ENCODE measurements at regions not wholly inside any gene's neighbourhood (a gene's known extent, or its start where the extent isn't known, plus 50 kb on each side); places are given as distances from the start of the nearest gene placed in this dataset.
"Not testable (repeated sequence)": the region's sequence is repeated elsewhere in the genome, so short reads cannot be mapped to it uniquely, and the experiment has no call there.

DNA sequence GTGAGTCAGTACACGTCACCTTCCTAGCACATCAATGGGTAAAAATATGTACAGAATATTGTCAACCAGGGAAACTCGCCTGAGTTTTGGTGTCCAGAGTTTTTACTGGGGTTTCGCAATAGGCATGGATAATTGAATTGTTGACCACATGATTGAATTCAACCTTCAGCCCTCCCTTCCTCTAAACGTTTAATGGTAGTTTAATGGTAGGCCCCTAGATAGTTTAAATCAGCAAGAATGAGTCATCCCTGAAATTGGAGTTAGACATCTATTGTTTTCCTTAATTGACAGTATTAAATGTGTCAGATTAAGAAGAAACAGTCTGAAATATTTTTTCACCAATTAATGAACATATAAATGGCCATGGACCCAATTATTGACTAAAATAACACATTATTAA lies 57.8 kb upstream of the CACNA2D1 start:
- H3K4me1 Mint-ChIP-seq = no peaks in the 10 kb centered on the region
- no peaks in the 10 kb centered on the region for H3K9me3 ChIP-seq
- POLR2A ChIA-PET = no interaction called here
- no peak overlapping the region for H3K27ac ChIP-seq (ENCODE audit: low read length)
- no peak overlapping the region for H3K4me3 Mint-ChIP-seq
- H3K4me1 ChIP-seq (ENCODE audit: control insufficient read depth in 1 of 2, extremely low read depth in 1 of 2, insufficient read depth in 2 of 2, low read length in 2 of 2) = no peaks in the 10 kb centered on the region
- no CpG with 5 or more reads among the region's 4 CpGs for WGBS (ENCODE audit: insufficient coverage)
- H3K9me3 Mint-ChIP-seq = peaks cover 13 to 18% (median 15%) of the 10 kb centered on the region in 3 donors
- CTCF ChIA-PET = no interaction called here
- H3K36me3 ChIP-seq (ENCODE audit: control insufficient read depth in 2 of 2, extremely low read depth in 1 of 2, insufficient read depth in 1 of 2, low read length in 1 of 2) = no peaks in the 10 kb centered on the region
- no peaks in the 10 kb centered on the region for H3K27me3 ChIP-seq (replicated peaks in 1 of 2; ENCODE audit: control insufficient read depth in 2 of 2, extremely low read depth in 1 of 2, insufficient read depth in 2 of 2, low read length in 1 of 2)
- ATAC-seq (replicated peaks in 1 of 4) (no peak), DNase-seq (no peak)
- no peak overlapping the region for H3K4me3 ChIP-seq (ENCODE audit: control insufficient read depth in 1 of 2, extremely low read depth in 1 of 2, low read length in 1 of 2)
- no peak overlapping the region for H3K27ac Mint-ChIP-seq
- H3K27me3 Mint-ChIP-seq = no peaks in the 10 kb centered on the region
- no peaks in the 10 kb centered on the region for H3K36me3 Mint-ChIP-seq

DNA sequence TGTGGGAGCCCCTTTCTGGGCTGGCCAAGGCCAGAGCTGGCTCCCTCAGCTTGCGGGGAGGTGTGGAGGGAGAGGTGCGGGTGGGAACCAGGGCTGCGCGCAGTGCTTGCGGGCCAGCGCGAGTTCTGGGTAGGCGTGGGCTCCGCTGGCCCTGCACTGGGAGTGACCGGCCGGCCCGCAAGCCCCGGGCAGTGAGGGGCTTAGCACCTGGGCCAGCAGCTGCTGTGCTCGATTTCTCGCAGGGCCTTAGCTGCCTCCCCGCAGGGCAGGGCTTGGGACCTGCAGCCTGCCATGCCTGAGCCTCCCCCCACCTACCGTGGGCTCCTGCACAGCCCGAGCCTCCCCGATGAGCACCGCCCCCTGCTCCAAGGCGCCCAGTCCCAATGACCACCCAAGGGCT lies 56.0 kb upstream of the CACNA2D1 start:
- H3K4me1 Mint-ChIP-seq, H3K4me3 Mint-ChIP-seq: not testable (repeated sequence)
- 92% methylated on average over 21 of the region's 21 CpGs for WGBS (ENCODE audit: insufficient coverage)

GRCh38 chr7:82494420-82494819 lies 50.8 kb upstream of the CACNA2D1 start:
- ChIA-PET CTCF (no interaction called here), POLR2A (no interaction called here)
- H3K27ac Mint-ChIP-seq = no peak overlapping the region
- no peak overlapping the region for H3K4me3 Mint-ChIP-seq
- no peak for ATAC-seq (replicated peaks in 1 of 4)
- Histone ChIP-seq H3K36me3 (ENCODE audit: control insufficient read depth in 2 of 2, extremely low read depth in 1 of 2, insufficient read depth in 1 of 2, low read length in 1 of 2) (no peaks in the 10 kb centered on the region), H3K27me3 (replicated peaks in 1 of 2; ENCODE audit: control insufficient read depth in 2 of 2, extremely low read depth in 1 of 2, insufficient read depth in 2 of 2, low read length in 1 of 2) (no peaks in the 10 kb centered on the region), H3K9me3 (no peaks in the 10 kb centered on the region), H3K4me1 (ENCODE audit: control insufficient read depth in 1 of 2, extremely low read depth in 1 of 2, insufficient read depth in 2 of 2, low read length in 2 of 2) (no peaks in the 10 kb centered on the region), H3K27ac (ENCODE audit: low read length) (no peak overlapping the region), H3K4me3 (ENCODE audit: control insufficient read depth in 1 of 2, extremely low read depth in 1 of 2, low read length in 1 of 2) (no peak overlapping the region)
- no peaks in the 10 kb centered on the region for H3K27me3 Mint-ChIP-seq
- DNase-seq = no peak
- H3K4me1 Mint-ChIP-seq = no peaks in the 10 kb centered on the region
- H3K36me3 Mint-ChIP-seq = no peaks in the 10 kb centered on the region
- WGBS (ENCODE audit: insufficient coverage) = no CpG with 5 or more reads among the region's 1 CpG
- peaks cover 2 to 10% (median 8%) of the 10 kb centered on the region in 3 donors for H3K9me3 Mint-ChIP-seq

More for the DNA sequence above, 56.0 kb upstream of the CACNA2D1 start:
- H3K27ac ChIP-seq (ENCODE audit: low read length); H3K36me3 ChIP-seq (ENCODE audit: control insufficient read depth in 2 of 2, extremely low read depth in 1 of 2, insufficient read depth in 1 of 2, low read length in 1 of 2); ATAC-seq (replicated peaks in 1 of 4); H3K27me3 Mint-ChIP-seq; H3K36me3 Mint-ChIP-seq; H3K27ac Mint-ChIP-seq; DNase-seq; H3K4me3 ChIP-seq (ENCODE audit: control insufficient read depth in 1 of 2, extremely low read depth in 1 of 2, low read length in 1 of 2); H3K4me1 ChIP-seq (ENCODE audit: control insufficient read depth in 1 of 2, extremely low read depth in 1 of 2, insufficient read depth in 2 of 2, low read length in 2 of 2); H3K9me3 ChIP-seq; CTCF ChIA-PET; H3K27me3 ChIP-seq (replicated peaks in 1 of 2; ENCODE audit: control insufficient read depth in 2 of 2, extremely low read depth in 1 of 2, insufficient read depth in 2 of 2, low read length in 1 of 2); POLR2A ChIA-PET: not testable (repeated sequence)
- peaks cover 13 to 16% (median 13%) of the 10 kb centered on the region in 3 donors for H3K9me3 Mint-ChIP-seq
